Hippocampal formation (tissue), 2 donors: ENCODE measurements at regions not wholly inside any gene's neighbourhood (a gene's known extent, or its start where the extent isn't known, plus 50 kb on each side); places are given as distances from the start of the nearest gene placed in this dataset.
A peak's percentile ranks its signal among the peaks of the same experiment; 100 is the strongest.
"Not testable (repeated sequence)": the region's sequence is repeated elsewhere in the genome, so short reads cannot be mapped to it uniquely, and the experiment has no call there.

Experiments used
- DNase-seq, 2 donors: peaks; one replicate each; lab custom pipeline; 2025; lab: John Stamatoyannopoulos, UW

DNA sequence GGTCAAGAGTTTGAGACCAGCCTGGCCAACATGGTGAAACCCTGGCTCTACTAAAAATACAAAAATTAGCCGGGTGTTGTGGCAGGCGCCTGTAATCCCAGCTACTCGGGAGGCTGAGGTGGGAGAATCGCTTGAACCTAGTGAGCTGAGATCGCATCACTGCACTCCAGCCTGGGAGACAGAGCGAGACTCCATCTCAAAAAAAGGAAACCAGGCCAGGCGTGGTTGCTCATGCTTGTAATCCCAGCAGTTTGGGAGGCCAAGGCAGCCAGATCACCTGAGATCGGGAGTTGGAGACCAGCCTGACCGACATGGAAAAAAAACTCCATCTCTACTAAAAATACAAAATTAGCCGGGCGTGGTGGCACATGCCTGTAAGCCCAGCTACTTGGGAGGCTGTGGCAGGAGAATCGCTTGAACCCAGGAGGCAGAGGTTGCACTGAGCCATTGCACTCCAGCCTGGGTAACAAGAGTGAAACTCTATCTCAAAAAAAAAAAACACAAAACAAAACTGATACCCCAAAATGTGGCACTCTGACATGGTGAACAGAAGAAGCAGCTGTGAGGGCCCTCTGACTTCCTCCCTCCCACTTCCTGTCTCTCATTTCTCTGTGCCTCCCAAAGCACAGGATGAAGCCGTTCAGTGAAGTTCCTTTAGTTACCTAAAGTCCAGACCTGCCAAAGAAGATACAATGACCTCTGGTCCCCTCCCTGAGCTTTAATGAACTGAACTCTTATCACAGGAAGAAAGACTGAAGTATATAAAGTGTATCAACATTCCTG, 93.2 kb upstream of the GRIN2A start:
- DNase-seq: not testable (repeated sequence)

DNA sequence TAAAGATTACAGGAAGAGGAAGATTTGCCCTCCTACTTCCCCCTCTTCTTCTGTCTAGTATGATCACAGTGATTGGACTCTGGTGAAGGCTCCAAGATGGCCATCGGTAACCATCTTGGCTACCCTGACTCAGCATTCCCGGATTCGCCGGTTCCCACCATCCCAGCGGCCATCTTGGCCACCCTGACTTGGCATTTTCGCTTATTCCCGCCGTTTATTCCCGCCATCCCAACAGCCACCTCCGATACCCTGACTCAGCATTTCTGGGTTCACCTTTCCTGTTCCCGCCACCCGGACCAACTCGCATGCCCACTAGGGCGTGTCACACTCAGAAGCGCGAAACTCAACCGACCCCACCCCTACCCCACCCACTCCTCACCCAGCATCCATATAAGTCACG, 95.4 kb upstream of the GRIN2A start:
- DNase-seq: no peak

DNA sequence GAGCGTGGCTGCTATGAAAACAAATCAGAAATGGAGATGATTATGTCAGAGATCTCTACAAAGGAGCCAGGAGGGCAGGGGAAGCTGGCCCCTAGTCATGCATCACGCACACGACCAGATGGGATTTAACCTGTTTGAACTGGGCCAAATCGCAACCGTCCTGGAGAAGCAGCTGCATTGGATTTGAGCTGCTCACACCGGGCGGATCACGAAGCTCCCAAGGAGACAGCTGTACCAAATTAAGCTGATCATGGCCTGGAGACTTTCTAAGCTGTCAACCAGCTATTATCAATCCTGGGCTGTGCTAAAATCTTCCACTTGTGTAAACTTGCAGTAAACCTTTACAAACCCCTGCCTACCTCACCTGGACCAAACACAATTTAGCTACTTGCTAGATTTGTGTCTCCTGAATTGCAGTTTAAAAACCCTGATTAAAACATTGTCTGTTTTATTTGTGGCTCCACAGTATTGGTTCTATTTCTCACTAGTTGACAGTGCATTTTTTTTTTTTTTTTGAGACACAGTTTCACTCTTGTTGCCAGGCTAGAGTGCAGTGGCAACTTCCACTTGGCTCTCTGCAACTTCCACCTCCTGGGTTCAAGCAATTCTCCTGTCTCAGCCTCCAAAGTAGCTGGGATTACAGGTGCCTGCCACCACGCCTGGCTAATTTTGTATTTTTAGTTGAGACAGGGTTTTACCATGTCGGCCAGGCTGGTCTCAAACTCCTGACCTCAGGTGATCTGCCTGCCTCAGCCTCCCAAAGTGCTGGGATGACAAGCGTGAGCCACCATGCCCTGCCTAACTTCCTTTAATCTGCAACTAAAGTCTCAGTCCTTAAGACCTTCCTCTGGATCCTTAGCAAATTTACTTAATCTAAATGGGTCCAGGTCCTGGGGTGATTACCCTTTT, 98.3 kb upstream of the GRIN2A start:
- no peak for DNase-seq

DNA sequence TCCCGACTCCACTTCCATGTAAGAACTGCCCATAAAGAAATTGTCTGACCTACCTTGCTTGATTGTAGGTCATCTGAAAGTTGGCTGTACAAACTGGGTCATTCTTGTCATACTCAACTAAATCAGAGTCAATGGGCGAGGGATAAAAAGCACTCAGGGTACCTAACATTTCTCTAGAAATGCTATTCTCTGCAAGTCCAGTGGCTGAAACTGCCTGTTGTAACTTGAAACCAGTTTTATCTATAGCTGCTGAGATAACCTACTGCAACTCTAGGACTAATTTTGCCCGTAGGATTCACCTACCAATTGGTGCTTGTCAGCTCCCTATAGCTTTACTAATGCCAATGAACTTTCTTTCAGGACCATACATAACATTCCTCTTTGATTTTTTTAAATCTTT, 100.1 kb upstream of the GRIN2A start:
- DNase-seq: no peak

DNA sequence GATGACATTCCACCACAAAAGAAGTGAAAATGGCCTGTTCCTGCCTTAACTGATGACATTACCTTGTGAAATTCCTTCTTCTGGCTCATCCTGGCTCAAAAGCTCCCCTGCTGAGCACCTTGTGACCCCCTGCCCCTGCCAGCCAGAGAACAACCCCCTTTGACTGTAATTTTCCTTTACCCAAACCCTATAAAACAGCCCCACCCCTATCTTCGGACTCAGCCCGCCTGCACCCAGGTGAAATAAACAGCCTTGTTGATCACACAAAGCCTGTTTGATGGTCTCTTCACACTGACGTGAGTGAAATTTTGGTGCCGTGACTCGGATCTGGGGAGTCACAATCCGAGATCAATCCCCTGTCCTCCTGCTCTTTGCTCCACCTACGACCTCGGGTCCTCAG, 101.0 kb upstream of the GRIN2A start:
- DNase-seq: not testable (repeated sequence)

DNA sequence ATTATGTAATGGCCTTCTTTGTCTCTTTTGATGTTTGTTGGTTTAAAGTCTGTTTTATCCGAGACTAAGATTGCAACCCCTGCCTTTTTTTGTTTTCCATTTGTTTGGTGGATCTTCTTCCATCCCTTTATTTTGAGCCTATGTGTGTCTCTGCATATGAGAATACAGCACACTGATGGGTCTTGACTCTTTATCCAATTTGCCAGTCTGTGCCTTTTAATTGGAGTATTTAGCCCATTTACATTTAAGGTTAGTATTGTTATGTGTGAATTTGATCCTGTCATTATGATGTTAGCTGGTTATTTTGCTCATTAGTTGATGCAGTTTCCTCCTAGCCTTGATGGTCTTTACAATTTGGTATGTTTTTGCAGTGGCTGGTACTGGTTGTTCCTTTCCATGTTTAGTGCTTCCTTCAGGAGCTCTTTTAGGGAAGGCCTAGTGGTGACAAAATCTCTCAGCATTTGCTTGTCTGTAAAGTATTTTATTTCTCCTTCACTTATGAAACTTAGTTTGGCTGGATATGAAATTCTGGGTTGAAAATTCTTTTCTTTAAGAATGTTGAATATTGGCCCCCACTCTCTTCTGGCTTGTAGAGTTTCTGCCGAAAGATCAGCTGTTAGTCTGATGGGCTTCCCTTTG, 95.3 kb upstream of the ATF7IP2 start:
- not testable (repeated sequence) for DNase-seq

DNA sequence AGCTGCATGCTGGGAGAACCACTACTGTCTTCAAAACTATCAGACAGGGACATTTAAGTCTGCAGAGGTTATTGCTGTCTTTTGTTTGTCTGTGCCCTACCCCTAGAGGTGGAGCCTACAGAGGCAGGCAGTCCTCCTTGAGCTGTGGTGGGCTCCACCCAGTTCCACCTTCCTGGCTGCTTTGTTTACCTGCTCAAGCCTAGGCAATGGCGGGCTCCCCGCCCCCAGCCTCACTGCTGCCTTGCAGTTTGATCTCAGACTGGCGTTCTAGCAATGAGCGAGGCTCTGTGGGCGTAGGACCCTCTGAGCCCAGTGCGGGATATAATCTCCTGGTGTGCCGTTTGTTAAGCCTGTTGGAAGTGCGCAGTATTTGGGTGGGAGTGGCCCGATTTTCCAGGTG, 93.7 kb upstream of the ATF7IP2 start:
- not testable (repeated sequence) for DNase-seq

DNA sequence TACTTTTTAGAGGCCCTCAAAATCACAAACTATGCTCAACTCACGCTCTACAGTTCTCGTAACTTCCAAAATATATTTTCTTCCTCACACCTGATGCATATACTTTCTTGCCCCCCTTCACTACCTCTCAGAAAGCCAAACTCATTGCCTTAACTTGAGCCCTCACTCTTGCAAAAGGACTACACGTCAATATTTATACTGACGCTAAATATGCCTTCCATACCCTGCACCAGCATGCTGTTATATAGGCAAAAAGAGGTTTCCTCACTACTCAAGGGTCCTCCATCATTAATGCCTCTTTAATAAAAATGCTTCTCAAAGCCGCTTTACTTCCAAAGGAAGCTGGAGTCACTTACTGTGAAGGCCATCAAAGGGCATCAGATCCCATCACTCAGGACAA, 92.9 kb upstream of the ATF7IP2 start:
- not testable (repeated sequence) for DNase-seq

DNA sequence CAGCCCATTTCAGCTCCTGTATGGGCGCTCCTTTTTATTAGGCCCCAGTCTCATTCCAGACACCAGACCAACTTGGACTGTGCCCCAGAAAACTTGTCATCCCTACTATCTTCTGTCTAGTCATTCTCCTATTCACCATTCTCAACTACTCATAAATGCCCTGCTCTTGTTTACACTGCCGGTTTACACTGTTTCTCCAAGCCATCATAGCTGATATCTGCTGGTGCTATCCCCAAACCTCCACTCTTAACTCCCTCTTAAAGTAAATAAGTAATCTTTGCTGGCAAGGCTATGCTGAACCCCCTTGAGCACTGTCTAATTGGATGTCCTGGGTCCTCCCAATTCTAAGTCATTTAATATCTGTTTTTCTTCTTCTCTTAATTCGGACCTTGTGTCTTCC, 91.7 kb upstream of the ATF7IP2 start:
- DNase-seq: not testable (repeated sequence)

DNA sequence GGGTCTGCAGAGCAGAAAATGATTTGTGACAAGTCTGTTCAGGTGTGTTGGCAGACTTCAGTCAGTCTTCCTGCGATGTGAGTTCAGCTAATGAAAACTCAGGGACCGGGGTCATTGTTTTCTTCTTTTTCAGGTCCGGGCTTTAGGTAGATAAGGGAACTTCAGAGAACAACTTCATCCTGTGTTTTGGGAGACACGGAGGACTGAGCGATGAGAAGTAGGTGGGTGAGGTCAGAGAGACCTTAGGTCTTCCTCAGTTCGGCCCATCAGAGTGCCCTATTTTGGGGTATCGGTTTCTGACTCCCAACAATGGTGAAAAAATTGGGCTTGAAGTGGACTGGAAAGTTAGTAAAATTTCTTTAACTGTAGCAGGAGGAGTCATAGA, 88.9 kb upstream of the ATF7IP2 start:
- no peak for DNase-seq

DNA sequence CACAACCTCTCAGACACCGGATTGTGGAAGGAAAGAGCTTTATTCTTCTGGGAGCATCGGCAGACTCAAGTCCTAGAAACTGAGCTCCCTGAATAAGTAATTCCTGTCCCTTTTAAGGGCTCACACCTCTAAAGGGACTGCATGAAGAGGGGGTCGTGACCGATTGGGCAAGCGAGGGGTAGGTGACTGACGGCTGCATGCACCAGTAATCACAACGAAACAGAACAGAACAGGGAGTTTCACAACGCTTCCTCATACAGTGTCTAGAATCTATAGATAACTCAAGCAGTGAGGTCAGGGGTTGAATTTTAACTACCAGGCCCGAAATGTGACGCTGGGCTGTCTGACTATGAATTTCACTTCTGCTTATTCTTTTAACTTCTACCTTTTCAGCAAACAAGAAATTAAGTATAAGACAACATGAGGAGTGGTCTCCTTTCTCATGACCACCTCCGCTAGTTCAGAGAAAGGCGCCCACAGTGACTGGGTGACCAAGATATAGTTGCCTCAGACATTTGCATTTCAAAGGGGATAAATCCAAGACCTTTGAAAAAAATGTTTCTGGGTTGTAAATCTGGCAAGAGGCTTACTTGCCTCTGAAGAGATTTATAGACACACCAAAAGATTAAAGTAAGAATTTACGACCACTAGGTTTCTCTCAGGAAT, 88.4 kb upstream of the ATF7IP2 start:
- DNase-seq: peak in 1 of 2 donors; percentile 16

DNA sequence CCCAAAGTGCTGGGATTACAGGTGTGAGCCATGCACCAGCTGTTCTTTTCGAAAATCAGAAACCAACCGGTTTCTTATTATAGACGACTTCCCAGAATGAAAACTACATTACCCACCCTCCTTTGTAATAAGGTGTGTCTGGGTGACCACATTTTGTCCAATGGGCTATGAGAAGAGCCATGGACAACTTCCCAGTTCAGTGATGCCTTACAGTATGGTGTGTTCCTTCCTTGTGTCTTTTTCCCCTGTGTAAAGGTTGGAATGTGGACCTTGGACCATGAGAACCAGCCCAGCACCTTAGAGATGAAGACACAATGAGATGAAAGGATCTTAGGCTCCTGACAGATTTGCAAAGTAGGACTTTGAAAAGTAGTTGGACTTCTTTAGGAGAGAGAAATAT, 85.0 kb upstream of the ATF7IP2 start:
- no peak for DNase-seq

DNA sequence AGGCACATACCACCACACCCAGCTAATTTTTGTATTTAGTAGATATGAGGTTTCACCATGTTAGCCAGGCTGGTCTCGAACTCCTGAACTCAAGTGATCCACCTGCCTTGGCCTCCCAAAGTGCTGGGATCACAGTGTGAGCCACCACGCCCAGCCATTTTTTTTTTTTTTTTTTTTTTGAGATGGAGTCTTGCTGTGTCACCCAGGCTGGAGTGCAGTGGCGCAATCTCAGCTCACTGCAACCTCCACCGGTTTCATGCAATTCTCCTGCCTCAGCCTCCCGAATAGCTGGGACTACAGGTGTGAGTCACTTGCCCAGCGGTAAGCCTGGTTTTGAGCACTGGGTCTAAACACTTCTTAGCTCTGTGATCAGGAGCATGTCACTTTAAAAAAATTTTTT, 84.3 kb upstream of the ATF7IP2 start:
- not testable (repeated sequence) for DNase-seq

DNA sequence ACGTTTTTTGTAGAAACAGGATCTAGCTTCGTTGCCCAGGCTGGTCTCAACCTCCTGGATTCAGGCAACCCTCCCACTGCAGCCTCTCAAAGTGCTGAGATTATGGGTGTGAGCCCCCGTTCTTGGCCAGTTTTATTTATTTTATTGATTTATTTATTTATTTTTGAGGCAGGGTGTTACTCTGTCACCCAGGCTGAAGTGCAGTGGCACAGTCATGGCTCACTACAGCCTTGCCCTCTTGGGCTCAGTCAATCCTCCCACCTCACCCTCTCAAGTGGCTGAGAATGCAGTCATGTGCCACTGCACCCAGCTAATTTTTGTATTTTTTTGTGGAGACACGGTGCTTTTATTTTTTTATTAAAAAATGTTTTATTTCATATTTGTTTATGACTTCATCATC, 79.9 kb upstream of the ATF7IP2 start:
- no peak for DNase-seq

DNA sequence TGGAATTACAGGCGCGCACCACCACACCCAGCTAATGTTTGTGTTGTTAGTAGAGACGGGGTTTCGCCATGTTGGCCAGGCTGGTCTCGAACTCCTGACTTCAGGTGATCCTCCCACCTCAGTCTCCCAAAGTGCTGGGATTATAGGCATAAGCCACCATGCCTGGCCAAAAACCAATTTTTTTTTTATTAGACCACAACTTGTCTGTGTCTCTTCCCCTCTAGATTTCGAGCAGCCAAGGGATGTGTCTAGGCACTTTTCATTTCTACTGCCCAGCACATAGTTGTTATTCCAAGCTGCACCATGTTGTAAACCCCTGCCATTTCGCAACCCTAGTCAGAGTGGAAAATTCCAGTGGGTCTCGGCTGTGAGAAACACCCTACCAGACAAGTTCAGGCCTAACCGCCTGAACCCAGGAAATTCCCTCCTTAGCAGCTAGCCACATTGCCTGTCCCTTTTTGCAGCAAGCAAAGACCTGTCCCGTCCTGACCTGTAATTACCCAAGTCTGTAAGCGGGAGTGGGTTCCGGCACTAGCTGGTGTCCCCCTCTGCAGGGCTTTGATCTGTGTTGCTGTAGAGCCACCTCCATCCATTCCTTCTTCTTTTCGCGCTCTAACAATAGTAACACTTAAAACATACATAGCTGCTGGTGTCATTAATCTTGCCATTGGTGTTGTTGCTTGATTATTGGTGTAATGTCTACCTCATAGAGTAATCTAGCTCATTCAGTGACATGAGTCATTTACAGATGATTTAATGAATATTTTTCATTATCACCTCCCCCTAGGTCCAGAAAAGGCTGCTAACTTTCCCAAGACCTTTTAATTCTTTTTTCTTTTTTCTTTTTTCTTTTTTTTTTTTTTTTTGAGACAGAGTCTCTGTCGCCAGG, 77.3 kb upstream of the ATF7IP2 start:
- no peak for DNase-seq

DNA sequence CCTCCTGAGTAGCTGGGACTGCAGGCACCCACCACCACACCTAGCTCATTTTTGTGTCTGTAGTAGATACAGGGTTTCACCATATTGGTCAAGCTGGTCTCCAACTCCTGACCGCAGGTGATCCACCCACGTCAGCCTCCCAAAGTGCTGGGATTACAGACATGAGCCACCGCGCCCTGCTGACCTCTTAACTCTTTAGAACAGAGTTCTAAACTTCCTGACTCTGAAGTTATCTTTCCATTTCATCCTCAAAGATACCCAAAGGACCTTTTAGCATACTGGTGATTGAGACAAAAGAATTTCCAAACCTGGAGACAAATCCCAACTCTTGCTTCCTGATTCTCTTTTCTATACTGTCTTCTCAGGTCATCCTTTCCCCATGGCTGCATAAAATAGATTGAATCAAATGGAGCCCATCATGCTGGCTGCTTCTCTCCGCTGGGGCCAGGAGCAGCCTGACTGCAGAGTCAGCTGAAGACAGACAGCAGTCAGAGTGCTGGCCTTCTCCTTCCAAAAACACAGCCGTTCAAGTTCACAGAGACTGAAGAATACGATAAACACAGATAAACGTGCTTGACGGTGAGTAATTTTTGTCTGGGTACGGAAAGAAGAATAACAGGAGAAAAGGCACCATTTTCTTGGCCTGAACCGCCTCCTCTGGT, 76.5 kb upstream of the ATF7IP2 start:
- DNase-seq: no peak

DNA sequence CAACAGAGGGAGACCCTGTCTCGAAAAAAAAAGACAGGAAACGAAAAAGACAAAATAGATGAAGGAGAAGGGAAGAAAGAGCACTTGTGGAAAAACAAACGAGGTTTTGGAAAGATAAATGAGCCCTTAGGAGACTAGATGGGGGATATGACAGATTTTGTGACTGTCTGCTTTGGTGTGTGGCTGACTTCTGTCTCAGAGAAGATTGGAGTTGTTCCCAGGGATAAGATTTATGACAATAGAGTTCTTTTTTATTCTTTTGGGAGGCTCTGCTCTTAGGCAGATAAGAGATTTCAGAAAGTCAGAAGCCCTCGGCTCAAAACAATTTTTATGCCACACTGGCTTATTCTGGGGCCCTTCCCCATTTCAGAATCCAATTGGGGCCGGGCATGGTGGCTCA, 73.9 kb upstream of the ATF7IP2 start:
- DNase-seq: no peak

DNA sequence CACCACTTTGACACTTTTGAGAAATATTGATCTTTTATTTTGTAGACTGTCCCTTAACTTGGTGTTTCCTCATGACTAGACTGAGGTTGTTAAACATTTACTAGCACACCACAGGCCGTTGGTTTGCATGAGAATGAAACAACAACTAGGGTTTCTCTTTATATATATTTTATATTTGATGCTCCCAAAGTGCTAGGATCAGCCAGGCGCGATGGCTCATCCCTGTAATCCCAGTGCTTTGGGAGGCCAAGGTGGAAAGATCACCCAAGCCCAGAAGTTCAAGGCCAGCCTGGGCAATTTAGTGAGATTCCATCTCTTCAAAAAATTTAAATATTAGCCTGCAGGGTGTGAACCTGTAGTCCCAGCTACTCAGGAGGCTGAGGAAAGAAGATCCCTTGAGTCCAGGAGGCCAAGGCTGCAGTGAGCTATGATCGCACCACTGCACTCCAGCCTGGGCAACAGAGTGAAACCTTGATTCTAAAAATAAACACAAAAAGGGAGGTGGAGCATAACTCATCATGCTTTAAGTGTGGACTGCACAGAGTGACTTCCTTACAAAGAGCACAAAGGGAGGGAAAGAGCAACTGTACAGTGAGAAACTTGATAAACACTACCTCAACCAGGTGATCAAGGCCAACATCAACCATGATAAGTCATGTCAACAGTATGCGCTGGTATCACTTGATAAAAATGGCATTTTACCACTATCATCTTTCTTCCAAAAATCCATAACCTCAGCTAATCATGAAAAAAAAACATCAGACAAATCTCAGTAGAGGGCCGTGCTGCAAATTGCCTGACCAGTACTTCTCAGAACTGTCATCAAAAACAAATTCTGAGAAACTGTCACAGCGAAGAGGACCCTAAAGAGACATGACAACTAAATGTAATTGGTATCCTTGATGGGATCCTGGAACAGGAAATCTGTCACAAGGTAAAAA, 72.8 kb upstream of the ATF7IP2 start:
- DNase-seq: no peak

DNA sequence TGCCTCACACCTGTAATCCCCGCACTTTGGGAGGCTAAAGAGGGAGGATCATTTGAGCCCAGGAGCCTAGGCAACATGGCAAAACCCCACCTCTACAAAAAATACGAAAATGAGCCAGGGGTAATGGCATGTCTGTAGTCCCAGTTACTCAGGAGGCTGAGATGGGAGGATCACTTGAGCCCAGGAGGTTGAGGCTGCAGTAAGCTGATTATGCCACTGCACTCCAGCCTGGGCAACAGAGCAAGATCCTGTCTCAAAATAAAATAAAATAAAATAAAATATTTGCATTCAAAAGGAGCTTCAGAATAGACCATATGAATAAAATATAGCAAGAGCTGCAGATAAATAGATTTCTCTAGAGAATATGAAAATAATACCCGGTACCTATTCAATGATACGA, 71.5 kb upstream of the ATF7IP2 start:
- no peak for DNase-seq
